NCI-H146 treated with DMSO at 0.1 percent for 48 hours (cell line): ENCODE measurements at regions not wholly inside any gene's neighbourhood (a gene's known extent, or its start where the extent isn't known, plus 50 kb on each side); places are given as distances from the start of the nearest gene placed in this dataset.

ENCODE experiments used
- DNase-seq: peaks from one replicate; lab custom pipeline; 2025; ENCODE audit not compliant: unreplicated experiment; lab: John Stamatoyannopoulos, UW

- DNase-seq: no peak
Measured at GRCh38 chr1:56395776-56396175, 183.6 kb downstream of the PLPP3 start.

- DNase-seq: no peak
Measured at GRCh38 chr1:56394298-56394697, 185.1 kb downstream of the PLPP3 start.

- DNase-seq: no peak
Measured at GRCh38 chr1:56390934-56391731, 188.2 kb downstream of the PLPP3 start.

DNA sequence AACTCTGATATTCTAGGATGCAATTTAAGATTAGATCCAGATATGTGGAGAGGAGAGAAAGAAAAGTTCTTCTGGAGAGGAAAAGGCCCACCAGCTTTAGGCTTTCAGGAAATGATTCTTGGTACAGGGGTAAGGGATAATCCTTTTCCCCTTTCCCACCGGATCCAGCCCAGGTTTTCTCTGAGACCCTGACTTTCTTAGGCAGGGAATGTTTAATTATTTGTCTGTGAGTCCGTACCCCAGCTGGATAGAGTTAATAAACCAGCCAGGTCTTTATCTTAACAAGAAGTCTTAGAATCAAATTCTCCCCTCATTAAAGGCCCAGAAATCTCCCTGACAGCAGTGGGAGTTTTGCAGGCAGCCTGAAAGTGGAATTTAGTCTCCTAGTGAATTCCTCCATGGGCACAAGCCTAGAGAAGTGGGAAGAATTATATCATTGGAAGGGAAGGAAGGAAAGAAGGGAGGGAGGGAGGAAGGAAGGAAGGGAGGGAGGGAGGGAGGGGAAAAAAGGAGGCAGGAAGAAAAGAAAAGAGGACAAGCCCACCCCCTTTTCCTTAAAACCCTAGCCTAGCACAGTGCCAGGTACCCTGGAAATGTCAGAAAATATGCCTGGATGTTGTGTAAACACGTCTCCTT is 189.0 kb downstream of the PLPP3 start:
- DNase-seq: no peak

DNA sequence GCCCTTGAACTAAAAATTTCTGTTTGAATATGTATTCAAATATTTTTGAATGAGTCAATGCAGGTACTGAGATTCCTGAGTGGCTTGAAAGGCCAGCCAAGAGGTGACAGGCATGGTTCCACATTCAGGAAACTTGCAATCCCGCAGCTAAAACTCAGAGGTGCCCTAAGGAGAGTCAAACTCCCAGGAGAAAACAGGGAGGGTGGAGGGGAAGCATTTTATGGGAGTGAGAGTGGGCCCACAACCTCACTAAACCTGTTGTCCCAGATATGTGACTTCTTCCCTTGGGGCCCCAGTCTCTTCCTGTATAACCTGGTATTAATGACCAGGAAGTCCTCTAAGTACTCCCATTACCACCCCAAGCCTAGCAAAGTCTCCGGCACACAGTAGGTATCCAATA is 189.6 kb downstream of the PLPP3 start:
- DNase-seq: no peak

GRCh38 chr1:56387071-56387740 is 192.2 kb downstream of the PLPP3 start:
- no peak for DNase-seq

- DNase-seq: no peak
Measured at GRCh38 chr1:56385314-56385713, 194.0 kb downstream of the PLPP3 start.

DNA sequence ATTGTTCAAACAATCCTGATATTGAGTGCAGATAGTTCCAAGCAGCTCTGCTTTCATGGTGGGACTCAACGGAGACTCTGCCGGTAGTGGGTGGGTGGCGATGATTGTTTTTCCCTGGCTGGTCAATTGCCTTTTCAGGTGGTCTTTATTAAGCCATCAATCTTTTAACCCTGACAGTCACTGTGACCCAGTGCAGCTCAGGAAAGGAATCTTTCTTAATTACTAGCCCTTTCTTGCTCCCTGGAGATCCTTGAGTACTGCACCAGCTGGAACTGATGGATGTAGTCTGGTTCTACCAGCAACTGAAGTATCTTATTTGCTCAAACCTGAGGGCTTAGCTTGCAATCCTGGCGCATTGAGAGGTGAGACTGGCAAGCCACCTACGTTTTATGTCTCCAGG is 196.4 kb downstream of the PLPP3 start:
- no peak for DNase-seq

GRCh38 chr1:56380531-56380930 is 198.8 kb downstream of the PLPP3 start:
- DNase-seq: no peak

DNA sequence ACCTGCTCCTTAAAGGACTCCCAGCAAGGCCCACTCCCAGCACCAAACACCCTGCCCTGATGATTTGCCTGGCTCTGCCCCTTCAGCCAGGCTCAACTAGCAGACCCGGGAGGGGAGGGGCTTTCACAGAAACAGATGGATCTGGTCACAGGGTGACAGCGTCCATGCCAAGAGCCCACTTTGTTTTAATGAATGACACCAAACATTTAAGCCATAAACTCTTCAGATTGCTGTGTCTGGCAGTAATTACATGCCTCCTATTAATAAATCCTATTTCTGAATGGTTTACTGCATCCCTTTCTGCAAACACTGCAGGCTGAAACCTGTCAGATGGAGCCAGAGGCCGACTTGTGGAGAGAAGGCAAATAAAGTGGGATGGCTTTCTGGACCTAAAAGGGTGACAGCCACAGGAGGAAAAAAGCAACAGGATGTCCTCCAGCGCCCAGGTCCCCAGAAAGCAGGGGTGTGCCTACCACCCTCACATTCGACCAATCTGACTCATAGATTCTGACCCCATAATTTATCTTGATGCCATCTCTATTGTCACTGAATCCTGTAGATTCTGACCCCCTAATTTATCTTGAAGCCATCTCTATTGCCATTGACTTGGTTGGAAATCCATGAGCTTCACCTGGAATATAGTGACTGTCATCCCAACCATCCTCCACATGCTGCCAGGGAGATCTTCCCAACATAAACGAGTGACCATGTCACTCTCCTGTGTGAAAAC is 200.9 kb downstream of the PLPP3 start:
- DNase-seq: no peak

DNA sequence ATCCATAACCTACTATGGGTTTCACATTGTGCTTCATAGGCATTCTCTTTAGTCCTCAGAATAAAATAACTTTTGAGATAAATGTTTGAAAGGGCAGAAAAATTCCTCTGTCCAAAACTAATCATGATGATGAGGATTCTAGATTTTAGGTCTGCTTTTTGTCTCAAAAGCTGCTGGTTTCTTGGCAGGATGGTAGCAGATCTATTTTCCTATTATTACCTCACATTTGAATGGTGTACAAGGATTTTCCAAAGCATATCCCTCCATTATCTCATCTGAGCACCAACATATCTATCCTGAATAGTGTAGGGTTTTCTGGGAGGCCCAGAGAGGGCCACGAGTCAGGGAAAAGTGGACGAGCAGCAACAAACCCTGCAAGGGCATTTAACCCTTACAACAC is 201.9 kb downstream of the PLPP3 start:
- no peak for DNase-seq

DNA sequence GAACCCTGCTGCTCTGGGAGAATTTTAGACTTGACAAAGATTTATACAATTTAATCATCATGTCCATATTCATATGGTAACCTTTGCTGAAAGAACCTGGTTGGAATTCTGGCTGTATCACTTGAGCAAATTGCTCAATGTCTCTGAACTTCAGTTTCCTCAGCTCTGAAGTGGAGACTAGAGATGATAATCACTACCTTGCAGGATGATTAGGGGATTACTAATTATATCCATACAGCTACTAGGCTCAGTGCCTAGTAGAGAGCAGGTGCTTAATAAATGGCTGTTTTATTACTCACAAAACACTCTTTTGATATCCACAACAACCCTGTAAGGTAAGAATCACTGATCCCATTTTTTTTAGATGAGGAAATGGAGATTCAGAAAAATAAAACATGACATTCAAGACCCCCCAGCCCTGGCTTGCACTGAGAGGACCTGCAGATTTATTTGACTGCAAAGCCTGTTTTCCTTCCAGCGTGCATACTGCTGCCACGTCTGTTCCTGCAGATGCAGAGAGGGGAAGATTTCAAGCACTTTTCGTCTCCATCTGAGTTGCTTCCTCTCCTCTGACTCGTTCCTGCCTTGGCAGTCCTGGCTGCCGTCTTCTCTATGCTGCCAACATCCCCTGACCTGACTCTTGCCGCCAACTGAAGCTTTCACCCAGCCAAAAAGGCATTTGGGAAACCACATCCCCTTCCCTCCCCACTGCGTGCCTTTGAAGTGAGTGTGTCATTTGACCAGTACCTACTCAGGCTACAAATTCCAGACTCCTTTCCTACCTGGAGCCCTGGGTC is 203.0 kb downstream of the PLPP3 start:
- DNase-seq: no peak

GRCh38 chr1:56375326-56375804 is 204.0 kb downstream of the PLPP3 start:
- no peak for DNase-seq

GRCh38 chr1:56374026-56374974 is 205.1 kb downstream of the PLPP3 start:
- DNase-seq: no peak

DNA sequence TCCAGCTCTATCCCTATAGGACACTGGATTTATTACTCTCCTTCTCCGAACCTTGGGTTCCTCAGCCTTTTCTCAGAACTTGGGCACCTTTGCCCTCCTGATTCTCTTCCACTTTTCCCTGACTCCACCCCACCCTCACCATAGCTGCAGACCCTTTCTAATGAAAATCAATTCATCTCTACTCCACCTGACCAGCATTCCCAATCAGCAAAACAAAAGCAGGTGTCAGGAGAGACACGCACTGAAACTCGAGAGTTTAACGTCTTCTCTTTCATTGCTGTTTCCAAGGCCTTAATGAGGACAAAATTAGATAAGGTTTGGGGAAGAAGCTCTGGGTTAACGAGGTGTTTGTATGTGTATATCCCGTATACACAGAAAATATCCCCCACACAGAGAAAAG is 208.8 kb downstream of the PLPP3 start:
- no peak for DNase-seq

GRCh38 chr1:56363007-56363770 is 216.2 kb downstream of the PLPP3 start:
- no peak for DNase-seq

- DNase-seq: no peak
Measured at GRCh38 chr1:56360021-56360420, 219.3 kb downstream of the PLPP3 start.

- no peak for DNase-seq
Measured at GRCh38 chr1:56359056-56359455, 220.3 kb downstream of the PLPP3 start.
